Endothelial cell of umbilical vein (primary cell): ENCODE measurements at regions not wholly inside any gene's neighbourhood (a gene's known extent, or its start where the extent isn't known, plus 50 kb on each side); places are given as distances from the start of the nearest gene placed in this dataset.
"Not testable (repeated sequence)": the region's sequence is repeated elsewhere in the genome, so short reads cannot be mapped to it uniquely, and the experiment has no call there.

Experiments used
- CTCF ChIP-seq, 2 donors: IDR thresholded peaks; 1 replicate in 1 of 2; 2 replicates in 1 of 2; pipeline ENCODE4 v1.5.1; 2011; ENCODE audit warnings: low read length in 2 of 2, mild to moderate bottlenecking in 2 of 2, moderate library complexity in 2 of 2, control low read depth in 1 of 2, inconsistent platforms in 1 of 2, low read depth in 1 of 2; ENCODE audit not compliant: insufficient read depth in 1 of 2; ENCODE audit errors: extremely low read depth in 1 of 2
- EZH2 ChIP-seq: IDR thresholded peaks from 2 replicates; pipeline ENCODE4 v1.6.1; 2012; ENCODE audit warnings: borderline replicate concordance, low read depth, mild to moderate bottlenecking, moderate library complexity, low read length, inconsistent platforms; ENCODE audit not compliant: severe bottlenecking
- FOS ChIP-seq: IDR thresholded peaks from 2 replicates; pipeline ENCODE4 v1.6.1; 2011; ENCODE audit warnings: mild to moderate bottlenecking, low read length, moderate library complexity, borderline replicate concordance; ENCODE audit not compliant: insufficient read depth
- GATA2 ChIP-seq: IDR thresholded peaks from 2 replicates; pipeline ENCODE4 v1.7.0; 2011; ENCODE audit warnings: low read depth, mild to moderate bottlenecking, moderate library complexity, mixed read lengths, low read length; ENCODE audit not compliant: insufficient read length, insufficient read depth
- JUN ChIP-seq: IDR thresholded peaks from 2 replicates; pipeline ENCODE4 v1.6.1; 2011; ENCODE audit warnings: borderline replicate concordance, low read depth; ENCODE audit not compliant: insufficient read length, insufficient read depth
- MAX ChIP-seq: IDR thresholded peaks from 2 replicates; pipeline ENCODE4 v1.6.1; 2011; ENCODE audit not compliant: insufficient read depth, insufficient read length
- MYC ChIP-seq: IDR thresholded peaks from one replicate; pipeline ENCODE4 v1.6.1; 2011; ENCODE audit warnings: mild to moderate bottlenecking, low read depth, low read length
- POLR2A ChIP-seq: IDR thresholded peaks from 2 replicates; pipeline ENCODE4 v1.6.1; 2012; ENCODE audit warnings: low read depth, mild to moderate bottlenecking, control low read depth, low read length
- POLR2AphosphoS5 ChIP-seq: IDR thresholded peaks from 2 replicates; pipeline ENCODE4 v1.6.1; 2012; ENCODE audit warnings: low read depth, mild to moderate bottlenecking, control low read depth, low read length, moderate library complexity; ENCODE audit not compliant: insufficient read depth

- not testable (repeated sequence) for TF ChIP-seq CTCF (IDR thresholded peaks at IDR 0.05; ENCODE audit: extremely low read depth in 1 of 2, insufficient read depth in 1 of 2, low read depth in 1 of 2, low read length in 2 of 2); POLR2A; MAX; EZH2; JUN; POLR2AphosphoS5; FOS; MYC; GATA2
Measured at GRCh38 chr4:123657606-123658005, 261.0 kb downstream of the SPRY1 start.
